Bone marrow (tissue), 2 donors: ENCODE measurements at regions not wholly inside any gene's neighbourhood (a gene's known extent, or its start where the extent isn't known, plus 50 kb on each side); places are given as distances from the start of the nearest gene placed in this dataset.

Source experiments
- DNase-seq, 2 donors: peaks; one replicate each; lab custom pipeline; 2025; lab: John Stamatoyannopoulos, UW

DNA sequence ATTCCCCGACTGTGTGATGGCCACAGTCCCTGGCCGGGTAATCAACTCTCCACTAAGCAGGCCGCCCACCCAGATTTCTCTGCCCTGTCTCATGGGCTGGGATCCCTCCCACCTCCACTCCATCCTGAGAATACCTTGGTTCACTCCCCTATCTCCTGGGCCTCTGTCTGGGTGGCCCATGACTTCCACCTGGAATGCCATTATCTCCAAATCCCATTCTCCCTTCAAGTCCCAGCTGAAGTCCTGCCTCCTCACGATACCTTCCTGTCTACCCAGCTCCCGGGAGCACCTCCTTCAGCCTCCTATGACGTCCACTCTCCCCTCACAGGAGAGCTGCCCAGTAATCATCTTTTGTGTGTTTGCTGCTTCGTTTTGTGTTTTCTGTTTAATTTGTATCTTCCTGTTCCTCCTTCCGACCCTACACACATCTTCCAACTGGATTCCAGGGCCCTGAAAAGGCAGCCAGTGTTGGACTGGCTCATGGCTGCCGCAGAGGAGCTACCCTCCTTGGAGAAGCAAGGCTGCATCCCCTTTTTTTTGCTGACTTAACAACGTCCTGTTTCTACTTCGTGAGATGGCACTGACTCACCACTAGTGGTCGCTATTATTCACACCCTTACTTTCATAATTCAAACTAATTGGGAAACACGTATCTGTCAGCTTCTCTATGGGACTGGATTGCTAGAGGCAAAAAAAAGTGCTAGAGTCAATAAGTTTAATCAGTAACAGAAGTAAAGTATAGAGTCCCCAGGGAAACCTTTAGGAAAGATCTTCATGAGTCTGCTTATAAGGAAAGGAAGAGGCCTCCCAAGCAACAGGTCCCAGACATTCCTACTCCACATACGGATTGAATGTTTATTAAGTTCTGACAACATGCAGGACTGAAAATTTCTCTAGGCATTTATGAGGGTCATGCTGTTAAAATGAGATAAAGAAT lies 171.9 kb upstream of the GATA6 start:
- peak in 1 of 2 donors; percentile 43 for DNase-seq

DNA sequence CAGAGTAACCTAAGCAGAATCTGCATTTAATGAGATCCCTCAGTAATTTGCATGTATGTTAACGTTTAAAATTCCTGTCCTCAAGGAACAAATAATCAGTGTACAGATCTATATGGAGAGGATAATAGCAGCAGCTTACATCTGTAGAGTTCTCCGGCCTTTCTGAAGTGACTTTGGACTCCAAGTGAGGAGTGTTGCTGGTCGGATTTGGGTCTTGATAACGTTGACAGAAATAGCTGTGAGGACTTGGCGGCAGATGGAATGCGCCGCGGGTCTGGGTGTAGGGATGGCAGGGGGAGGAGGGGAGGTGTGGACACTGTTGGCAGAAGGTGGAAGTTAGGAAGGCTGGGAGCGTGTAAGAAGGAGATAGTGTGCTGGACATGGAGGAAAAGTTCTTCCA lies 170.9 kb upstream of the GATA6 start:
- no peak for DNase-seq

DNA sequence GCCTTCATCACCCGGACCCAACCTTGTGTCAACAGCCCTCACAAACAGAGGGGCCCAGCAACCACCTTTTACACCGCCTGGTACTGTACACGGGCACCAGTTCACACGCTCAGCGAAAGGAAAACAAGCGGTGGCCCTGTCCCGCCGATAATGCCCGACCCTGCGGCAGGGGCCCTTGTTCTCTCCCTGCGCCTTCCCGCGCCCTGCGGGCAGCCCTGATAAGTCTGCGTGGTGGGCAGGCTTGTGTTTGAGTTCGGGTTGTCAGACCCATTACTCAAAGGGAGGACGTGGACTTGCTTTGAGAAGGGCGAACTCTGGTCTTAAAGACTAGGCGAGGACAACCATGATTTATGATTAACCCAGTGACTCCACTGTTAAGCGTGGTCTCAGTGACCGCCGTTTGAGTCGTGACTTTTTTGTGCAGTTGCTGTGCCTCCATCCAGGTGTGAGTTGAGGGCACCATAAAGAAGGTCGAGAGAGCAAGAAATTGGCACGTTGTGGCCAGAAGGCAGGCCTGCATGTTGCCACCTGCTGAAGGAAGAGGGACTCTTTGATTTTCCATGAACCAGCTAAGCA lies 167.4 kb upstream of the GATA6 start:
- no peak for DNase-seq

DNA sequence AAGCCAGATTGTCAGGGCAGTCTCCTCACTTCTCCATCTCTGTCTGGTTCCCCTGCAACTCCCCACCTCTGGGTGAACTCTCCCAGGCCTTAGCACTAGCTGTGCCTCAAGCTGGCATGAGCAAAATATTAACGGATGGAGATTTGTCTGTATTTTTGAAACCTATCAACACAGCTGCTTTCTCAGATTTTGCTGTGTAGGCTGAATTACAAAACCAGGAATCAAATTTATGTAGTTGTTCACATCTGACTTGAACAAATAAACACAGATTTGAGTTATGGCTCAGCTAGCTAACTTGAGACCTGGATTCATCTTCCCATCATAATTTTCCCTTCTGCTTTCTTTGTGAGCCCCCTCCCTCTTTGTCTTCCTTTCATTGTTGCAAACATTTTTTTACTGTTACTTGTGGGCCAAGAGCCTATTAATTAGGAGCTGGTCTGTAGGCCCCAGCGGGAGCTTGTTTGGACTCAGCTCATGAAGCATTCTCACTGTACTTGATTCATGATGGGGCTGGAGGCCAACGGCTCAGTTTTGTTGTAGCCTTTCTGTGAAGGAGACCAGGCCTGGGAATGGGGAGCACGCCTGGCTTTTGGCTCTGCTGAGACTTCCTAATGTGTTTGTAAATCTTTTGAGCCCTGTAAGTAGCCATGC lies 164.1 kb upstream of the GATA6 start:
- DNase-seq = no peak

DNA sequence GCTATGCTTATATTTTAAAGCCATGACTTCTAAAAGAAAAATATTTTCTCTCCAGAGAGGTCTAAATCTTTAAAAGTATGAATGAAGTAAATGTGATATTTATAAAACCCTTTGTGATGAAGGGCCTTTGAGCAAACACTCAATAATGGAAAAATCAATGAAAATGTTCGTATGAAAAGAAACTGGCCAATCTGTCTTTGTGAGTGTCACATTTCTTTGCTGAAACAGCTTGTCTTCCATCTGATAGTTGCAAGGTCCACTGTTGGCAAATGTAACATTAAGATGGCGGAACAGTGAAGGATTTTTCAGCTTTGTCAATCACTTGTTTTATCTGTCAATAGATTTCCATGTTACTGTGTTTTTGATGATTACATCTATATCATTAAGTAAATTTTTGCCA lies 162.9 kb upstream of the GATA6 start:
- no peak for DNase-seq

DNA sequence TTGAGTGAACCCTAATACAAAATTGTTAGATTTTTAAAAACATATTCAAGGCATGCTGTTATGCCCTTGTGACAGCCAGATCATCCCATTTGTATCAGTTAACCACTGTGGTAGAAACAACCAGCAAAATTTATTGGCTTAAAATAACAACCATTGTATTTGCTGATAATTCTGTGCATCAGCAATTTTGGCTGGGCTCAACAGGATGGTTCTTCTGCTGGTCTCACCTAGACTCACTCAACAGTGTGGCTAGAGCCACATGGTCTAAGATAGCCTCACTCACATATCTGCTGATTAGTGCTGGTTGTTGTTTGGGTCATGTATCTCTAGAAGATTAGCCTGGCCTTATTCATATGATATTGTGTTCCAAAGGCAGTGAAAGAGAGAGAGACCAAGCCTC lies 160.1 kb upstream of the GATA6 start:
- DNase-seq = no peak

DNA sequence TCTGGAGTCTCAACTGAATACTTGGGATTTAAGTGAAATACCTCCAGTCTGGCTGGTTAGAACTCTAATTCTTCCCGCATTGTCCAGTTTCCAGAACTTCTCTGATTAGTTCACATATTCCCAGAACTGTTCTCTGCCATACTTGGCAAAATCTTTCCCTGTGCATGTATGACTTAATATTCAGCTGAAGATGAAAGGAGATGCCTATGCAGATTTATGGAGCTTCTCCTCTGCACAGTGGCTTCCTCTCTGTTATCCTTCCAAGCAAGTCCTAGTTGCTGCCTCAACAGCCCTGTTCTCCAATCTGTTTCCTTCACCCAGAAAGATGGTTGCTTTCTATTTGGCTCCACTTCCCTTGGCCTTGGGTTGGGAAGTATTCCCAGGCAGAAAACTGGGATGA lies 155.4 kb upstream of the GATA6 start:
- no peak for DNase-seq

DNA sequence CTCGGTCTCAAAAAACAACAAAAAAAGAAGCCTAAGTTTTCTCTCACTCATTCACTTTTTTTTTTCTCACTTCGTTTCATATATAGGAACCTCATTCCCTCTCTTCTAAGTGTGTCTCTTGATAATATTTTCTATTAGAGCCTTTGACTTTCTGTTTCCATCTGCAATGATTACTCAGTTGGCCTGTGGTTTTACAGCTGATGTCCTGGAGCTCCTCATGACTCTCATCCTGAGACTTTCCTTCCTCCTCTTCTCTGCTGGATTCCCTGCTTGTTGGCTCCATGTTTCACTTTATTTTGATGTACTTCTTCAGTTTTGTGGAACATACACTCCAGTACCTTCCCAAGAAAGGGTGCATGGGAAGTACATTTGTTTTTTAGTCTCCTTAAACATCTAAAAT lies 154.2 kb upstream of the GATA6 start:
- DNase-seq = no peak

DNA sequence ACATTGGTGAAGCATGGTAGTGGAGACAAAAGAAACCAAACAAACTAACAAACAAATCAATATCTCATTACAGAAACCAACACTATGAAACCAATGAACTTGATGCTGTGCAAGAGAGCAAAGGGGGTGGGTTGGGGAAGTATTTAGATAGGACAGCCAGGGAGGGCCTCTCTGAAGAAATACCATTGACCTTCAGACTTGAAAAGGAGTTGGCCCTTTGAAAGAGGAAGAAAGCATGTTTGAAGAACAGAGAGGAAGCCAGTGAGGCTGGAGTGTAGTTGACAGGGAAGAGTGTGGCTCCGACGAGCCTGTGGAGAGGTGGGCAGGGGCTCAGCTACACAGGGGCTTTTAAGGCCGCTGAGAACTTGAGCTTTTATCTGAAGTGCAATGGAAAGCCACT lies 151.0 kb upstream of the GATA6 start:
- no peak for DNase-seq

DNA sequence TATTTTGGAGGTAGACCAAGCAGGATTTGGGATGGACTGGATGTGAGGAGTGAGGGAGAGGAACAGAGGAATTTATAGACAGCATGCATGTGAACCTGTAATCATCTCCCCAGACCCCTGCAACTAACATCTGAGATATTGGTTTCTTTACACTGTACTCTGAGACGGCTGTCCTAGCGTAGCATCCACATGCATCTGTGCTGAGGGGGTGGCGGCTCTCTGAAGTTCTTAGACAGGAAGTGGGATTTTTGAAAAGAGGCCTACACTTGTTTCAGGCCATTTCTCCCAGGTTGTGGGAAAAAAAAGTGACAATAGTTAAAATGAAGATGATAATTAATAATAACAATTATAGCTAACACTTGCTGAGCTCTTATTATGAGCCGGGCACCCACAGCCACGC lies 150.2 kb upstream of the GATA6 start:
- no peak for DNase-seq

DNA sequence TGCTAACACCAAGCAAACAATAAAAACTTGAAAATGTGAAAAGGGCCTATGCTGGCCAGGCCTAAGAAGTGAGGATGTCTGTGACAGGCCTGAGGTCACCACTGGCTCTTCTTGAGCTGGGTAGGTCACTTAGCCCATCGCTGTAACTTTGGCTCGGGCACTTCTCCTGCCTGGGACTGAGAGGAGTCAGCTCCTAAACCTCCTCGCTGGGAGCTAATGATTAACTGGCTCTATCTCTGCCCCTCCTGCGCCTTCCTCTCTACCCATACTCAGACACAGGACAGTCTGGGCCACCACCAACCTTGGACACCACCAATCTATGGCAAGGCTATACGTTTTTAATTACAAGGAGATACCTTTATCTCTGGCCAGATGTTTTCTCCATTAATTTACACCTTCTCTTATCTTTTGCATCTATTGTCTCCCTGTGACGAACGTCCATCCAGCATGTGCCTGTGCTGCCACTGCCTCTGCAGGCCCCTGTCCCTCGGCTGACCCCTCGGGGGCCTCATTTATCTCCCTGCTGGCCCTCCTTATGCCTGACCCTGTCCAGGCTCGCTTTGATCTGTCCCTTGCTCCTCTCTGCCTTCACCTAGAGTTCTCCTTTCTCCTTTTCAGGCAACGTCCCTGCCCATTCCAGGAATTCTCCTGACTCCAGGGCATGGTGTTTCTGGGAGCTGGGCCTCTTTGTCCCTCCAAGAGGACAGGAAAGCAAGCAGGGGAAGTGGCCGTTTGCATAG lies 149.1 kb upstream of the GATA6 start:
- DNase-seq = no peak

DNA sequence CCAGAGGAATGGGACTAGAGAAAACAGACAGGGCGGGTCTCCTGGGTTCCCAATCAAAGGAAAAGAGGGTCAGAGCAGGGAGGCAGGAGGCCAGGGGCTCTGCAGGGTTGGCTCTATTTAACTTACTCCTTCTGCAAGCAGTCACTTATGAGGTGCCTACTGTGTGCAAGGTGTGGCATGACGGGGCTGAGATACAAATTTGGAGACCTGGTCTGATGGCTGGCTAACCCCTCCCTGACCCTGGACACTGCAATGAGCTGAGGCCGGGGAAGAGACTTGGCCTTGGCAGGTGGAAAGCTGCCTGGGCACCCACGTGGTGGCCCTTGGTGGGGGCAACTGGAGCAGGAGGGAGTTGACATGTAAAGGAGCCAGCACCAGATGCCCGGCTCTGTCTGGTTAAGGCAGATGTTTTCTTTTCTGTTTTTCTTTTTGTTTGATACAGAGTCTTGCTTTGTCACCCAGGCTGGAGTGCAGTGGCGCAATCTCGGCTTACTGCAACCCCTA lies 148.5 kb upstream of the GATA6 start:
- DNase-seq = no peak

DNA sequence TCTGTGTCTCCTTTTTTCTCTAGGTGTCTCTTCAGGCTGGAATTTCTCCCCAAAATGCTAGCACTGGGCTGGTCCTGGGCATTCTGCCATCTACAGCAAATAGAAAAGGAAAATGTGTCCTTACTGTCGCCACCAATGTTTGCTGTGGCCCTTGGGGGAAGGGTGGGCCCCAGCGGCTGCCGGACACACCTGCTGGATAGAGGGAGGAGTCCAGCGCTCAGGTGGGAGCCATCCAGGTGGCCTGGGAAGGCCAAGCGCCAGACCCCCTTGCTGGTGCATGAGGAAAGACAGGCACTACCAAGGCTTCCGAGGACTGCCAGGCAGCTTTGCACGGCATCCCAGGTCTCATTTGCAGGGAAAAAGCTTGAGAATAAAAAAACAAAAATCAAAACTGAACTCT lies 147.7 kb upstream of the GATA6 start:
- DNase-seq = no peak

DNA sequence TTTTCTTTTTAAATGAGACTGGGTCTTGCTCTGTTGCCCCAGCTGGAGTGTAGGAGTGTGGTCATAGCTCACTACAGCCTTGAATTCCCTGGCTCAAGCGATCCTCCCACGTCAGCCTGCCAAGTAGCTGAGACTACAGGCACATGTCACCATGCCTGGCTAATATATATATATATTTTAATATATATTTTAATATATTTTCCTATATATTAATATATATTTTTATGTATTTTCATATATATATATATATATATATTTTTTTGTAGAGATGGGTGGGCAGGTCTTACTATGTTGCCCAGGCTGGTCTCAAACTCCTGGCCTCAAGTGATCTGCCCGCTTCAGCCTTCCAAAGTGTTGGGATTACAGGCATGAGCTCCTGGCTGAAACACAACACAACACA lies 144.5 kb upstream of the GATA6 start:
- DNase-seq = no peak

DNA sequence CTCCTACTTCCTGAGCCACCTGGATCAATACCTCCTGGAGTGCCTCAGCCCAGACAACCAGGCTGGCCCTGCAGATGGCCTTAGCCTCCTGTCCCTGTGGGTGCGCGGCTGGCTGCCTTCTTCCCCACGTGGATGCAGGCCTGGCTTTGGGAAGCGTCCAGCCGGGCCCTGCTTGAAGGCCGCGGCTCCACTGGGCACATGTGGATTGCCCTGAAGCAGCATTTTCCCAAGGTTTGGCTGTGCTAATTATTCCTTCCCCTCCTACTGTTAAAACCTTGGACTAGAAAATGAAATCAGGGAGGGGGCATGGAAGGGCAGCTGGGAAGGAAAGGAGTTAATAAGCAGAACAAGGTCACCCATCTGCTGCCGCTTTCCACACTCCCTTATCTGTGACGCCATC lies 143.0 kb upstream of the GATA6 start:
- no peak for DNase-seq

DNA sequence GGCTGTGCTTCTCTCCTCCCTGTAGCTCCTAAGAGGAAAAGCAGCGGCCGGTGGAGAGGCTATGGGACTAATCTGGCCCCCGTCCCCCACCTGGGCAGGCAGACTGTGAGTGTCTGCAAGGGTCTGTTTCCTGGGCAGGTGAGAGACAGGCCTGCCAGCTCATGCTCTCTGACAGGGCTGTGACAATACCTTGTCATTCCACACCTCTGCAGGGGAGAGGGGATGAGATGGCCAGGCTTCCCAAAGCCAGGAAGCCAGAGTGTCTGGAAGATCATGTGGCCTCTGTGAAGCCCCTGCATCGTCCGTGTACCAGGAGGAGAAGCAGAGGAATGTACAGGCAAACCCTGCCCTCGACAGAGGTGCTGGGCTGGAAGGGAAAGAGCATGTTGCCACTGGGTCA lies 142.5 kb upstream of the GATA6 start:
- DNase-seq = no peak

DNA sequence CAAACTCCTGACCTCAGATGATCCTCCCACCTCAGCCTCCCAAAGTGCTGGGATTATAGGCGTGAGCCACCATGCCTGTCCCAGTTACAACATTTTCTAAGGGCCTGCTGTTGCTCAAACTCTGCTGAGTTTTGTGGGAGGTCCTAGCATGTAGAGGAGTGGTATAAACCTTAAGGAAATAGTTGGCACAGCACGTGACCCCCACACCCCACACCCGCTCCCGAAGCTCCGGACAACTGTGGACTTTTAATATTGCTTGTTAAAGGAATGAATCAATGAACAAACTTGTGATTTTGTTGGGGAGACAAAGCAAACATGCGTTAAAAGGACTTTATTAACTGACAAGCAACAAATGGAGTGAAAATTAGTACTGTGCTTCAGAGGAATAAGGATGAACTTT lies 137.8 kb upstream of the GATA6 start:
- DNase-seq = no peak

DNA sequence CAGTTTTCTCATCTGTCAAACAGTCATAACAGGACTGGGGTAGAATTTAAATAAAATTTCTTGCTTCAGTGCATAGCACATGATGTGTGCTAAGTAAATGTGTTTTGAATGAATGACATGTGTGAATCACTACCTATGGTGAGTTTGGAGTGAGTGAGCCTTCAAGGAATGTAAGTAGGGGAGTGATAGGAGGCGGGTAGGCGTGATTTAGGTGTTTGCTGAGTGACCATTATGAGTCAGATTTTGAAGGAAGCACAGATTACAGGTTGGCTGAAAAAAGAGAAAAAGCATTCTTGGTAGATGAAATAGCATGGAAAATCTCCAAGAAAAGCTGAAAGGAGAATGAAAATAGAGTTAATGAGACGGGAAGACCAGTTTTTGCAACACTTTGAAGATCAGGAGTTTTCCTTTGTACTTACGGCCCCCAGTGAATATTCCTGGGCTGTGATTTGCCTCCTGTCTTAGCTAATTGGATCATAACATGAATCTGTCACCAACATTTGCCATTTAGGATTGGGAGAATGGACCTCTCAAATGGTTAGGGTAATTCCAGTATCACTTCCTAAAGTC lies 136.9 kb upstream of the GATA6 start:
- DNase-seq = no peak

DNA sequence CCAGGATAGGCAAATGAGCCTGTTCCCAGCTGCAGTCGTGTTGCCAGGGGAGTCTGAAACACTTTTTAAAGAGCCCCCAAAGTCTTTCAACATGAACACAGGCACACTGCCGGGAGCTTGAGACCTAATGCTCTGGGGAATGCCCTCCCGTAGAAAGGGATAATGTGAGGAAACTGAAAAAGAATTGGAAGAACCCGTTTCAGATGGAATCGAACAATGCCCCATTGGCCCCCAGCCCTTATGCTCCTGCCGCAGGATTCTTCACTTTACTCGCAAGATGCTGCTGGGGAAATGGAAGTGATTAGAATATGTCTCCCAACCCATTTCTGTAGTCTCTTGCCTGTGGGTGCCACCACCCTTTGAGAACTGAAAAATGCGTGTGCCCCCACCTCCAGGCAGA lies 136.3 kb upstream of the GATA6 start:
- no peak for DNase-seq

DNA sequence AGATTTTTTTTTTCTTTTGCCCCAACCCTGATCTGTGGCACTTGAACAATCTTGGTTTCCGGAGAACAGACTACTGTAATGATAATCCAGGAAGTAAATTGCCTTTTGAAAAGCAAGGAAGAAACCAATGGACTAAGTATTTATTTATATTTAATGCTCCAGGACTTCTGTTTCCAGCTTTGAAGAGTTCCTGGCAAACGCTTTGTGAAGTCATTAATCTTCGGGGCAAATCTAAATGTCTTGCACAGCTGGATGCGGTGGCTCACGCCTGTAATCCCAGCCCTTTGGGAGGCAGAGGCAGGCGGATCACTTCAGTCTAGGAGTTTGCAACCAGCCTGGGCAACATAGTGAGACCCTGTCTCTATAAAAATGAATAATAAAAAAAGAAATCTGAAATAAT lies 135.1 kb upstream of the GATA6 start:
- no peak for DNase-seq

DNA sequence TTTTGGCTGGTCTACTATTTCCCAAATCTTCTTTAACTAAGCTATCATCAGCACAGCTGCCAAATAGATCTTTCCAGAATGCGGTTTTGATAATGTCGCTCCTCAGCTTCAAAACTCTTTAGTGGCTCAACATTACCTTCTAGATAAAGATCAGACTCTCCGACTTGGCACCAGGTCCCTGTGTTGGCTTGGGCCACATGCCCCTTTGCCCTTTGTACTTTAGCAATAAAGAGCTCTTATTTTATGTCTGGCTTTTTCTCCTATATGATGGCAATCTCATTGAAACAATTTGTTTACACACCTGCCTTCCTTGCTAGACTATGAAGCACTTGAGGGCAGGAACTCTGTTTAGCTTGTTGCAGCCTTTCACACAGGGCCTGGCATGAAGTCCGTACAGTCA lies 128.9 kb upstream of the GATA6 start:
- no peak for DNase-seq

DNA sequence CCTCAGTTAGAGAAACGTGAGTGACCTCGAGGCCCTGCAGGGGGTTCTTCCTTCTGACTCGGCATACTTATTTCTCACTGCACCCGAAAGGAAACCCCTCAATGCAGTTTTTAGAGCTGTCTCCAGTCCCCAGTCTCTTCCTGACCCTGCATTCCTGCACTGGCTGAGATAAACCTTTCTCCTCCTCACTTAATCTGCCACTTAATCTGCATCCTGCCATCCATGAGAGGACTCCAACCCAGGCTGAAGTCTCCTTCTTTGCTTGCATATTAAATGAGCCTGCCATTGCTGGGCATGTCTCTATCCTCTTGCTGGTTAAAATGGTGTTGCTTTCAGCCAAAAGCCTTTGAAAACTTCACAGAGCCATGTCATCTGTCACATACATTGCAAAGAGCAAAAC lies 125.6 kb upstream of the GATA6 start:
- DNase-seq = no peak
